Subcutaneous abdominal adipose tissue (tissue), 5 donors: ENCODE measurements at regions not wholly inside any gene's neighbourhood (a gene's known extent, or its start where the extent isn't known, plus 50 kb on each side); places are given as distances from the start of the nearest gene placed in this dataset.

ENCODE experiments used
- H3K27ac ChIP-seq: one replicate; pipeline ENCODE4 v1.7.0; 2013; ENCODE audit warnings: low read depth, mild to moderate bottlenecking, inconsistent platforms, low read length, moderate library complexity
- H3K27me3 ChIP-seq, 5 donors: one replicate each; pipeline ENCODE4 v1.7.0; 2013; ENCODE audit warnings: low read length in 5 of 5, inconsistent platforms in 1 of 5; ENCODE audit not compliant: control insufficient read depth in 5 of 5, insufficient read depth in 4 of 5
- H3K36me3 ChIP-seq, 5 donors: one replicate each; pipeline ENCODE4 v1.7.0; 2013; ENCODE audit warnings: low read length in 5 of 5; ENCODE audit not compliant: control insufficient read depth in 5 of 5, insufficient read depth in 5 of 5
- H3K4me1 ChIP-seq, 5 donors: one replicate each; pipeline ENCODE4 v1.7.0; 2013; ENCODE audit warnings: low read length in 5 of 5, mild to moderate bottlenecking in 3 of 5, moderate library complexity in 1 of 5; ENCODE audit not compliant: control insufficient read depth in 5 of 5, insufficient read depth in 5 of 5
- H3K4me3 ChIP-seq, 5 donors: one replicate each; pipeline ENCODE4 v1.7.0; 2013; ENCODE audit warnings: low read length in 5 of 5, low read depth in 1 of 5
- H3K9ac ChIP-seq, 5 donors: one replicate each; pipeline ENCODE4 v1.7.0; 2013; ENCODE audit warnings: low read length in 5 of 5, mild to moderate bottlenecking in 4 of 5, moderate library complexity in 3 of 5
- H3K9me3 ChIP-seq, 5 donors: one replicate each; pipeline ENCODE4 v1.7.0; 2013; ENCODE audit warnings: low read length in 5 of 5; ENCODE audit not compliant: control insufficient read depth in 5 of 5
- donor health status: healthy.
- donor health status: healthy.
- donor health status: healthy.
- donor health status: healthy.
- donor health status: healthy.

DNA sequence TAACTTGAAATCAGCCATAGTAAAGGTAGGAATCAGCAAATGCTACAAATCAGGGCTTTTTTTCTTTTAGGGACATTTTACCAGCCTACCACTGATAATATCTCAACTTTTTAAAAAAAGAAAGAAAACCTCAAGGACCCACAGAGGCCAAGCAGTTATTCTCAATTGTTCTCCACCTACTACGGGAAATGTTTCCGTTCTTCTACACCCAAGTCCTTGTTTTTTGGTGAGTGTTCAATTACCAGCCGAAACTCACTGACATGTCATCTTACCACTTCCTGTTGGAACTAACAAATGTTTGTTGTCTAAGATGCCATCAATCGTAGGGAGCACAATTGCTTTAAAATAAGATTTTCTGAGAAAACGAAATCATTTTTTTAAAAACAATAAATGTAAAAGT is 50.2 kb upstream of the CDK1 start:
- no peak overlapping the region for H3K27ac ChIP-seq

DNA sequence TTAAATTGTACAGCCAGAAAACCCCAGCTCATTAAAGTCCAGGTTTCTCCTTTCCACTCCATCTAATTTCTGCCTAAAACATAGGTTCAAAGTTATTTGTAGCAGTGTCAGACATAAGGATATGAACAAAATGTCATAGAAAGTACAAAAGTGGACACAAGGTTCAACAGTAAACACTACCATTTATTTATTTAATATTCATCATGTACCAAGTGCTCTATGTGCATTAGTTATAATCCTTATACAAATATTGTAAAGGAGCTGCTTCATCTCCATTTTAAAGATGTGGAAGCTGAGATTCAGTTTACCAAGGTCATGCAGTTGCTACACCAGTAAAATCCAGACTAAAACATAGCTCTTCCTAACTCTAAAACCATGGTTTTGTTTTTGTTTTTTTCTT is 52.0 kb upstream of the CDK1 start:
- Histone ChIP-seq H3K9ac (no peak overlapping the region), H3K27ac (no peak overlapping the region), H3K27me3 (no peaks in the 10 kb centered on the region), H3K9me3 (no peaks in the 10 kb centered on the region), H3K36me3 (no peaks in the 10 kb centered on the region), H3K4me1 (no peaks in the 10 kb centered on the region), H3K4me3 (no peak overlapping the region)

More for the DNA sequence above, 50.2 kb upstream of the CDK1 start:
- Histone ChIP-seq H3K9me3 (no peaks in the 10 kb centered on the region), H3K36me3 (no peaks in the 10 kb centered on the region), H3K9ac (no peak overlapping the region), H3K4me3 (no peak overlapping the region), H3K27me3 (peaks cover 0 to 8% (median 8%) of the 10 kb centered on the region in 5 donors), H3K4me1 (peaks cover 0 to 9% (median 8%) of the 10 kb centered on the region in 5 donors)

DNA sequence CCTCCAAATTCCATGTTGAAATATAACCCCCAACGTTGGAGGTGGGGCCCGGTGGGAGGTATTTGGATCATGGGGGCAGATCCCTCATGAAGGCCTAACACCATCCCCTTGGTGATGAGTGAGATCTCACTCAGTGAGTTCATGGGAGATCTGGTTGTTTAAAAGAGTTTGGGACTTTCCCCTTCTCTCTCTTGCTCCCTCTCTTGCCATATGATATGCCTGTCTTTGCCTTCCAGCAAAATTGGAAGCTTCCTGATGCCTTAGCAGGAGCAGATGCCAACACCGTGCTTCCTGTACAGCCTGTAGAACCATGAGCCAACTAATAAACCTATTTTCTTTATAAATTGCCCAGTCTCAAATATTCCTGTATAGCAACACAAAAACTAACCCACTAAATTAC is 55.7 kb upstream of the CDK1 start:
- Histone ChIP-seq H3K27me3 (no peaks in the 10 kb centered on the region), H3K27ac (no peak overlapping the region), H3K4me3 (no peak overlapping the region), H3K36me3 (no peaks in the 10 kb centered on the region), H3K9ac (no peak overlapping the region), H3K4me1 (no peaks in the 10 kb centered on the region), H3K9me3 (no peaks in the 10 kb centered on the region)

DNA sequence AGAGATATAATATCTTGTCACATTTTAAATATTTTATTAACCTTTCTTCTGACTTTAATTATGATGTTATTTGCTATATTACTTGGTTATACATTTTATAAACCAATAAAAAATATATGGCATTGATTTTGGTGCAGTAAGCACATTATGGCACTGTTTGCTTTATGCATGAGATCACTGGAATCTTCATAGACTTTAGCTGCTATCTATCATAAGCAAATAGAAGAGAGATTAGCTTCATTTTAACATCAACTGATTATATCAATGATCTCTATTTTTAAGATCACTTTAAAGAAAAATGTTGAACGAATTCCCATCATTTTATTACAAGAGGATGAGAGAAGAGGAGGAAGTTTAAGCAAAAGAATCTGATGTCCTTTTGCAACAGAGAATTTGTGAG is 58.6 kb upstream of the CDK1 start:
- Histone ChIP-seq H3K4me3 (no peak overlapping the region), H3K27ac (no peak overlapping the region), H3K9me3 (no peaks in the 10 kb centered on the region), H3K27me3 (no peaks in the 10 kb centered on the region), H3K4me1 (no peaks in the 10 kb centered on the region), H3K9ac (no peak overlapping the region), H3K36me3 (no peaks in the 10 kb centered on the region)

DNA sequence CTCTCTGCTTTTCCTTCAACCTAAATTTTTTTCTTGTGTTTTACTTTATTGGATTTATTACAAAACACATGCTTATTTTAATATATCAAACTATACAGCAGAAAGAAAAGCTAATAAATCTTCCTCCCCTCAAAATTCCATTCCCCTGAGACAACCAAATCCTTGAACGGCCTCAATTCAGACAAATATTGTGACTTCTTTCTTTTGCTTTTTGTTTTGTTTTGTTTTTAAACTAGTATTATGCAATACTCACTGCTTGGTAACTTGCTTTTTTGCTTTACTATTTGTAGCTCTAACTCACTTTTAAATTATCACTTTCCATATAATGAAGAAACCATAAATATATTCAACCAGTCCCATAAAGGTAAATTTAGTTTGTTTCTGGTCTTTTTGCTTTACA is 59.4 kb upstream of the CDK1 start:
- Histone ChIP-seq H3K27me3 (no peaks in the 10 kb centered on the region), H3K4me1 (no peaks in the 10 kb centered on the region), H3K9ac (no peak overlapping the region), H3K9me3 (no peaks in the 10 kb centered on the region), H3K27ac (no peak overlapping the region), H3K4me3 (no peak overlapping the region), H3K36me3 (no peaks in the 10 kb centered on the region)

DNA sequence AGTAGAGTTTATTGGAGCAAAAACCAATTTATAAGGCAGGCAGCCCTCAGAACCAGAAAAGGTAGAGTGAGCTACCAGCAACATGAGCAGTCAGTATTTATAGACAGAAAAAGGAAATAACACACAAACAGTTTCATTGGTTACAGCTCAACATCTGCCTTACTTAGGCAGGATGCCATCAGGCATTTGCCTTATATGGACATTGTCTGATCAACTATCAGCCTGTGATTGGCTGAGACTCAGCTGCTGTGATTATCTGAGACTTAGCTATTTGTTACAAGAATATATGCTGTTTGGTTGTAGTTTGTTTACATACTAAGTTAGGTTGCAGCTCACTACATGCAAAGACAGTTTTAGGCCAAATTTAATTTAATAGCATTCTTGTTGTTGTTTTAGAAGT is 60.4 kb upstream of the CDK1 start:
- H3K9me3 ChIP-seq, result no peaks in the 10 kb centered on the region
- no peaks in the 10 kb centered on the region for H3K36me3 ChIP-seq
- no peaks in the 10 kb centered on the region for H3K27me3 ChIP-seq
- no peak overlapping the region for H3K4me3 ChIP-seq
- no peak overlapping the region for H3K27ac ChIP-seq
- H3K9ac ChIP-seq, result no peak overlapping the region
- no peaks in the 10 kb centered on the region for H3K4me1 ChIP-seq

DNA sequence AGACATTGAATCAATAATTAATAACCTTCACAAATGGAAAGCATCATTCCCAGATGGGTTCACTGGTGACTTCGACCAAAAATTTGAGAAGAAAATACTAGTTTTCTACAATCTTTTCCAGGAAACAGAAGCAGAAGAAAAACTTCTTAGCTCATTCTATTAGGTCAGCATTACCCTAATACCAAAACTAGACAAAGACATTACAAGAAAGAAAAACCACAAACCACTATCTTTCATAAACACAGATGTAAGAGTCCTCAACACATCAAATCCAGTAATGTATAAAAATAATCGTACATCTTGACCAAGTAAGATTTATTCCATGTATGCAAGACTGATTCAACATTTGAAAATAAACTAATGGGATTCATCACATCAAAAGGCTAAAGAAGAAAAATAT is 64.0 kb upstream of the CDK1 start:
- Histone ChIP-seq H3K36me3 (no peaks in the 10 kb centered on the region), H3K9me3 (no peaks in the 10 kb centered on the region), H3K4me3 (no peak overlapping the region), H3K27ac (no peak overlapping the region), H3K9ac (no peak overlapping the region), H3K4me1 (no peaks in the 10 kb centered on the region), H3K27me3 (no peaks in the 10 kb centered on the region)

DNA sequence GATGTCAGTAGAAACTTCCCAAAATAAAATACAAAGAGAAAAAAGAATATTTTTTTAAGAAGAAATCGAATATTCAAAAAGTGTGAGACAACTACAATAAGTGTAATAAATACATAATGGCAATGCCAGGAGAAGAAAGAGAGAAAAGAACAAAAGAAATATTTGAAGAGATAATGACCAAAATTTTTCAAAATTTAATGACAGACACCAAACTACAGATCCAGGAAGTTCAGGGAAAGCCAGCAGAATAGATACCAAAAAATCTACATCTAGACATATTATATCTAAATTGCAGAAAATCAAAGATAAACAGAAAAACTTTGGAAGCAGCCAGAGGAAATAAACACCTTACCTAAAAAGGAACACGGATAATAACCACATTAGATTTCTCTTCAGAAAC is 66.8 kb upstream of the CDK1 start:
- H3K9me3 ChIP-seq, result no peaks in the 10 kb centered on the region
- no peaks in the 10 kb centered on the region for H3K4me1 ChIP-seq
- H3K36me3 ChIP-seq, result no peaks in the 10 kb centered on the region
- H3K4me3 ChIP-seq, result no peak overlapping the region
- no peak overlapping the region for H3K27ac ChIP-seq
- no peaks in the 10 kb centered on the region for H3K27me3 ChIP-seq
- no peak overlapping the region for H3K9ac ChIP-seq

DNA sequence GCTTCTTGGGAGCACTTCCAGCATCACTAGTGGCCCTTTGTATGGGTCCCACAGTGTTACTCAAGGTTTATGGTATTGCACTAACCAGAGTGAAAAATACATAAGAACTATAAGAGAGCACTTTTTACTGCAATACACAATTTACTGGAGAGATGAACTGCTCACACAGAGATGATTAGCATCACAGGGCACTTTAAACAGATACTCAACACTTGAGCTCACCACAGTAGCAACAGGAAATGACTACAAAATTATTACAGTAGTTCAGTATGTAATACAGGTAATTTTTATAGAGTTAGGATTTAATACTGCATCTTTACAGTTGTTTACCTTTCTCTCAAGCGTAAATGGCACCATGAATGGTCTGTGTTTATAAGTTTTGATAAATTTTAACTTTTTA is 68.2 kb upstream of the CDK1 start:
- Histone ChIP-seq H3K9me3 (no peaks in the 10 kb centered on the region), H3K27ac (no peak overlapping the region), H3K9ac (no peak overlapping the region), H3K4me3 (no peak overlapping the region), H3K36me3 (no peaks in the 10 kb centered on the region), H3K27me3 (no peaks in the 10 kb centered on the region), H3K4me1 (no peaks in the 10 kb centered on the region)

DNA sequence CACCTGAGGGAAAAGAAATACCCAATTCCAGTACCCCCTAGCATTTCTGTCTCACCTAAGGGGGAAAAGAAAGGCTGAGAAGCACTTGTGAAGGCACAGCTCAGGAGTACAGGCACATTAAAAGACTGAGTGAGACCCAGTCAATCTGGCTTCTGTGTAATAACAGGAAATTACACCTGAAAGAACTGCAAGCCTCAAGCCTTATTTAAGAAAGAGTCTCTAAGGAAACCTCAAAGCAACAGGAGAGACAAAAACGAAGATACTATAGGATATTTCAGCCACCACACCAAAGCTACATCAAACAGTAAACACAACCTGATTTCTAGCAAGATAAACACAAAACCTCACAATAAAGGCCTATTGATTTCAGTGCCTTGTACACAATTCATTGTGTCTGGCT is 69.6 kb upstream of the CDK1 start:
- H3K27ac ChIP-seq, result no peak overlapping the region

DNA sequence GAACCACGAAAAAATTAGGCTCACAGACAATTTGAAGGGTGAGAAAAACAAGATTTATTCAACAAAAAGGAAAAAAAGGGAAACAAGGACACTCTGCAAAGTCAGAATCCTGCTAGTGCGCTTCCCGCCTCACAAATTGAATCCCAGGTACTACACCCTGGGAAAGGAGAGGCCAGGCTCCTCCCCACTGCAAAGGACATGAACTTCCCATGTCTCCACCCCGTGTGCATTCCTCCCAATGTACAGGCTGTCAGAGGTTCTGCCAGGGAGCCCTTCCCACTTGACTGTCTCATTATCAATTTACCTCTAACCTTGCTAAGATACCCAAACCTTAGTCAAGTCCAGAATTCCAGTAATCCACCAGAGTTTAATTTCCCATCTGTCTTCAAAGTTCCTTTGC is 70.4 kb upstream of the CDK1 start:
- Histone ChIP-seq H3K27ac (no peak overlapping the region), H3K4me1 (peaks cover 0 to 3% (median 0%) of the 10 kb centered on the region in 5 donors)

More for the DNA sequence above, 69.6 kb upstream of the CDK1 start:
- Histone ChIP-seq H3K27me3 (no peaks in the 10 kb centered on the region), H3K36me3 (no peaks in the 10 kb centered on the region), H3K4me1 (peaks cover 0 to 3% (median 0%) of the 10 kb centered on the region in 5 donors), H3K9me3 (no peaks in the 10 kb centered on the region), H3K9ac (no peak overlapping the region), H3K4me3 (no peak overlapping the region)

More for the DNA sequence above, 70.4 kb upstream of the CDK1 start:
- H3K9ac ChIP-seq, result no peak overlapping the region
- no peaks in the 10 kb centered on the region for H3K9me3 ChIP-seq
- no peak overlapping the region for H3K4me3 ChIP-seq
- H3K27me3 ChIP-seq, result no peaks in the 10 kb centered on the region
- no peaks in the 10 kb centered on the region for H3K36me3 ChIP-seq
